Heart left ventricle (tissue), 16 donors: ENCODE measurements at regions not wholly inside any gene's neighbourhood (a gene's known extent, or its start where the extent isn't known, plus 50 kb on each side); places are given as distances from the start of the nearest gene placed in this dataset.

ENCODE experiments used
- ATAC-seq, 4 donors: fragments of 200-7000 bp; cut with Tn5 transposase; one replicate each; pipeline ENCODE4 v1.9.1; 2020 to 2022; ENCODE audit warnings: moderate library complexity in 4 of 4, mild to moderate bottlenecking in 3 of 4, moderate number of reproducible peaks in 1 of 4
- DNase-seq, 5 donors: peaks; one replicate each; pipeline ENCODE4 v3.0.0-alpha.2; 2020
- H3K27ac ChIP-seq, 12 donors: fragments of 200-600 bp; sonication (generic) in 4 of 12; one replicate each; pipeline versions ENCODE4 v1.5.0 to v1.8.0; 2016 to 2022; ENCODE audit warnings: mild to moderate bottlenecking in 2 of 12
- H3K27me3 ChIP-seq, 9 donors: fragments of 200-600 bp; sonication (generic) in 2 of 9; one replicate each; pipeline versions ENCODE4 v1.5.1 to v1.8.0; 2016 to 2022; ENCODE audit warnings: mild to moderate bottlenecking in 3 of 9
- H3K36me3 ChIP-seq, 9 donors: fragments of 200-600 bp; sonication (generic) in 2 of 9; one replicate each; pipeline versions ENCODE4 v1.5.0 to v1.8.0; 2018 to 2022; ENCODE audit warnings: mild to moderate bottlenecking in 2 of 9
- H3K4me1 ChIP-seq, 12 donors: fragments of 200-600 bp; sonication (generic) in 4 of 12; one replicate each; pipeline versions ENCODE4 v1.5.0 to v1.8.0; 2016 to 2022; ENCODE audit warnings: mild to moderate bottlenecking in 3 of 12
- H3K4me3 ChIP-seq, 12 donors: fragments of 200-600 bp; sonication (generic) in 4 of 12; one replicate each; pipeline versions ENCODE4 v1.5.0 to v1.8.0; 2017 to 2022; ENCODE audit warnings: mild to moderate bottlenecking in 9 of 12, moderate library complexity in 4 of 12
- H3K9me3 ChIP-seq, 12 donors: fragments of 200-600 bp; sonication (generic) in 4 of 12; one replicate each; pipeline versions ENCODE4 v1.5.0 to v1.8.0; 2016 to 2022; ENCODE audit warnings: mild to moderate bottlenecking in 1 of 12
- CTCF ChIP-seq, 12 donors: fragments of 200-600 bp; sonication (generic) in 4 of 12; IDR thresholded peaks; one replicate each; pipeline versions ENCODE4 v1.5.0 to v1.8.0; 2018 to 2022; ENCODE audit warnings: antibody characterized with exemption in 12 of 12, mild to moderate bottlenecking in 5 of 12
- POLR2A ChIP-seq, 2 donors: fragments of 450-650 bp; IDR thresholded peaks; one replicate each; pipeline ENCODE4 v1.6.1; 2017; ENCODE audit warnings: antibody characterized with exemption in 2 of 2, mild to moderate bottlenecking in 2 of 2, moderate library complexity in 2 of 2
- WGBS, 4 donors: extraction: QIAGEN DNeasy Blood & Tissue Kit in 2 of 4; methylation state at CpG; one replicate each; pipeline versions ENCODE4 v1.1.5 to v1.1.7; 2013 to 2018; 5-methylcytosine and 5-hydroxymethylcytosine counted together
- intact Hi-C, 10 donors: fragments of 100-400 bp; cut with DNase I; formaldehyde crosslinking; loops; one replicate each; pipeline versions ENCODE4 v1.11.1 to v1.14.2; 2022
- donor health status: ischemic (EF 13 %, LVEDD 7.1; RV severe dilation, severe dysfunction).
- donor health status: healthy with polysubstance abuse.
- donor health status: DM: no; HTN: yes; CAD: no.
- donor health status: DM: no; HTN: no; CAD: no.
- donor health status: ischemic (EF 25% LVEDD 6.9; RV normal size, moderate dysfunction).
- donor health status: ischemic (EF 25% LVEDD 5.7; RV mildly dilated, moderate dysfunction).
- donor health status: healthy.
- donor health status: DM: yes; HTN: yes; CAD: no.
- donor health status: ischemic (EF 35%, LVEDD 5.7; RV mildly dilated, moderate dysfunction).
- donor health status: nonischemic (EF 11% LVEDD 7.7; RV severe dilation, severe dysfunction).
- donor health status: DM: yes; HTN: yes; CAD: no.
- donor health status: PGD.
- donor health status: ischemic (EF 29% LVEDD 5.4; RV normal size, mild dysfunction).
- donor health status: nonischemic (EF 23%, LVEDD 6.1; RV moderate dilation, normal function).

DNA sequence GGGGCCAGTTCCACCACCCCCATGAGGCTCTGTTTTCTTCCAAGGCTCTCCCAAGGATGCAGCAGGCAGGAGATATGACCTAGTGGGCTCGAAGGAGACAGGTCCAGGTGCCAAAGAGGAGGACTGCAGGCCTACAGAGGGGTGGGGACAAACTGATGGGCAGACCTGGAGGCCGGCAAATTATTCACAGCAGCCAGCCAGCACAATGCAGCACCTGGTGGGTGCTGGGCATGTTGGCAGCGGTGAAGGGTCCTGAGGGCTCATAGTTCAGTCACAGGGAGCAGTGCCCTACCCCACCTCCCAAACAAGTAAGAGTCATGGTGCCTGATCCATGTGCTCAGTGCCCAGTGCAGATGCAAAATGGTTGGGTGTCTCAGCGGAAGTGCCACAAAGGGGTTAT is 171.7 kb downstream of the ABHD5 start:
- no peaks in the 10 kb centered on the region for H3K4me1 ChIP-seq
- WGBS, 4 donors, result 73 to 86% (median 82%) methylated on average over 4 of the region's 4 CpGs
- intact Hi-C loops, result no loop called here
- H3K4me3 ChIP-seq, result no peak overlapping the region
- no peak for ATAC-seq
- H3K36me3 ChIP-seq, result no peaks in the 10 kb centered on the region
- H3K27ac ChIP-seq, result no peak overlapping the region
- TF ChIP-seq CTCF (IDR thresholded peaks at IDR 0.05), result no peak
- no peaks in the 10 kb centered on the region for H3K9me3 ChIP-seq
- peaks cover 0 to 28% (median 13%) of the 10 kb centered on the region in 9 donors for H3K27me3 ChIP-seq
- DNase-seq, result no peak

DNA sequence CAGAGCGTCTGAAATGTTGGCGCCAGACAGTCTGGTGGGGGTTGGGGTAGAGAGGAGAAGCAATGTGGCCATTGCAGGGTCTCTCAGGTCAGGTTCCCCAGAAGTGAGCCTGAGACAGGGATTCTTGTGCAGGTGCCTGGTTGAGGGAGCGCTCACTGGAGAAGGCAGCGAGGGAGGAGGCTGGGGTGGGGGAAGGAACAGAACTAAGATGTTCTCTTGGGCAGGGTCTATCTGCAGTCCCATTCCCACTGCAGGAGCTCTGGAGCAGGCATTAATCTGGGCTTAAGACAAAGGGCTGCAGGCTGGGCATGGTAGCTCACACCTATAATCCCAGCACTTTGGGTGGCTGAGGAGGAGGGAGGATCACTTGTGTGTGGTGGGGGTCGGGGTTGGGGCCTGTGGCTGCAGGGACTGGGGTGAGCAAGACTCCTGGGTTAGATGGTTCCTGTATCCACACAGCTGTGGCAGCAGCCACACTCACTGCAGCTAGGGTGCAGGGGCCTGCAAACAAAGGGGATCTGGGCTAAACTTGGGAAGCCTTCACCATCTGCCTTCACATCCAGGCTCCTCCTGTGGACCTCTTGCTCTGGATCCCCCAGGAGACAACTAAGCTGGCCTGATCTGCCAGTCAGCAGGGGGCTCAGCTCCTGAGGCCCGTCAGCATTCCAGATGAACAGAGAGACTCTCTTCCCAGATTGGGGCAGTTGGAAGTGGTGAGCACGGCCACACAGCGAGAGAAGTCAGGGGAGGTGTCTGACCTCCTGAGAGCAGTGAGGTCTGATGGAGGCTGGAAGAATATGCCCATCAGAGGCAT is 172.5 kb downstream of the ABHD5 start:
- Histone ChIP-seq H3K27me3 (peaks cover 0 to 20% (median 12%) of the 10 kb centered on the region in 9 donors), H3K27ac (no peak overlapping the region), H3K9me3 (no peaks in the 10 kb centered on the region), H3K4me3 (no peak overlapping the region), H3K36me3 (no peaks in the 10 kb centered on the region), H3K4me1 (no peaks in the 10 kb centered on the region)
- no peak for TF ChIP-seq POLR2A (IDR thresholded peaks at IDR 0.05)
- no peak for TF ChIP-seq CTCF (IDR thresholded peaks at IDR 0.05)
- intact Hi-C loops, result no loop called here
- DNase-seq (no peak), ATAC-seq (no peak)
- WGBS, 4 donors, result 85 to 89% (median 86%) methylated on average over 7 to 8 of the region's 8 CpGs

DNA sequence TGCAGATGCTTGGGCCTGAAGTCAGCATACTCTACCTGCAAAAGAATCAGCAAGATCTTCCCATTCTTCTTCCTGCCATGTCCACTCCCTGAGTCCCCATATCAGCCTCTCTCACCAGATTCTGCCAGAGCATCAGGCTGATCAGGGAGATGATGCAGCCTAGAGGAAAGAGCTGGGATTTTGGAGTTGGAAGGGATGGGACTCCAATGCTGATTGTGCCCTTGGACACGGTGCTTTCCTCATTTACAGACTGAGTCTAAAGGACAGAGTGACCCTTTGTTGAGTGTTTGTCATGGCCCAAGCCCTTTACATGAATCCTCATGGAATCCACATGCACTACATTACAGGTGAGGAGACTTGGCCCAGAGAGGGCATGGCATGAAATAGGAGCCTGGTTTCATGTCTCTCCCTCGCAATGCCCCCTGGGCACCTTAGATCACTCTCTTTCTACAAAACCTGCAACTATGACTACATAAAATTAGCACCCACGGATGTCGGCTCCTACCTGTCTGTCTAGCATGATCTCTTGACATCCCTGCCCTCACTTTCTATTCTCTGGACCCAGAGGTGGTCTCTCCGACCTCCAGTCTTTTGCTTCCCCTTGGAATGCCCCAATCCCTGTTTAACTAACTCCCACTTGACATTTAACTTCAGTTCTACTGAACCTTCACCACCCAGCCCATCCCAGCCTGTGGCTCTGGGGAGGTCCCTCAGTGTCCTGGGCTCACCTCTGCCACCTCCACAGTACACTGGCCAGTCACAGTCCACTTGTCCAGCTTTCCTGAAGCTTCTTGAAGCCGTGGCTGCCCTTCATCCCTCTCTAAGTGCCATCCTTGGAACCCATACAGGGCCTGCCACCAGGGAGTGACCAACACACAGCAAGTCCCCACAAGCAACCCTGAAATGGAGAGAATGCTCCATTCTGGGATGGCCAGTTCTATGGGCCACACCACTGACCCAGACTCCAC is 173.5 kb downstream of the ABHD5 start:
- DNase-seq (no peak), ATAC-seq (no peak)
- H3K36me3 ChIP-seq, result no peaks in the 10 kb centered on the region
- no peaks in the 10 kb centered on the region for H3K9me3 ChIP-seq
- TF ChIP-seq CTCF (IDR thresholded peaks at IDR 0.05), result no peak
- TF ChIP-seq POLR2A (IDR thresholded peaks at IDR 0.05), result no peak
- no peak overlapping the region for H3K4me3 ChIP-seq
- H3K27me3 ChIP-seq, result peaks cover 0 to 13% (median 1%) of the 10 kb centered on the region in 9 donors
- no peak overlapping the region for H3K27ac ChIP-seq
- intact Hi-C loops, result no loop called here
- H3K4me1 ChIP-seq, result no peaks in the 10 kb centered on the region
- WGBS, 4 donors, result 65 to 71% (median 67%) methylated on average over 6 of the region's 6 CpGs

GRCh38 chr3:43865351-43865750 is 174.6 kb downstream of the ABHD5 start:
- no peaks in the 10 kb centered on the region for H3K9me3 ChIP-seq
- no peak for TF ChIP-seq CTCF (IDR thresholded peaks at IDR 0.05)
- 80 to 84% (median 83%) methylated on average over 4 of the region's 4 CpGs for WGBS, 4 donors
- ATAC-seq, result no peak
- H3K4me3 ChIP-seq, result no peak overlapping the region
- DNase-seq, result no peak
- H3K36me3 ChIP-seq, result no peaks in the 10 kb centered on the region
- peaks cover 0 to 12% (median 0%) of the 10 kb centered on the region in 9 donors for H3K27me3 ChIP-seq
- intact Hi-C loops, result no loop called here
- H3K27ac ChIP-seq, result no peak overlapping the region
- no peaks in the 10 kb centered on the region for H3K4me1 ChIP-seq
